NCI-H1694 (cell line): ENCODE measurements at regions not wholly inside any gene's neighbourhood (a gene's known extent, or its start where the extent isn't known, plus 50 kb on each side); places are given as distances from the start of the nearest gene placed in this dataset.
"Not testable (repeated sequence)": the region's sequence is repeated elsewhere in the genome, so short reads cannot be mapped to it uniquely, and the experiment has no call there.

ENCODE experiments used
- DNase-seq: peaks from one replicate; lab custom pipeline; 2025; lab: John Stamatoyannopoulos, UW

- DNase-seq, result not testable (repeated sequence)
Measured at GRCh38 chr16:29199626-29200025, 206.9 kb downstream of the NPIPB11 start.

GRCh38 chr16:29198731-29199521 is 207.6 kb downstream of the NPIPB11 start:
- DNase-seq, result no peak

GRCh38 chr16:29198231-29198630 is 208.3 kb downstream of the NPIPB11 start:
- no peak for DNase-seq

GRCh38 chr16:29197494-29198100 is 208.9 kb downstream of the NPIPB11 start:
- not testable (repeated sequence) for DNase-seq

- not testable (repeated sequence) for DNase-seq
Measured at GRCh38 chr16:29196746-29197145, 209.8 kb downstream of the NPIPB11 start.

GRCh38 chr16:29195116-29195872 is 210.4 kb downstream of the LAT start:
- not testable (repeated sequence) for DNase-seq

- DNase-seq, result not testable (repeated sequence)
Measured at GRCh38 chr16:29194185-29194844, 209.5 kb downstream of the LAT start.

GRCh38 chr16:29193634-29194033 is 208.8 kb downstream of the LAT start:
- DNase-seq, result not testable (repeated sequence)

GRCh38 chr16:29193248-29193574 is 208.4 kb downstream of the LAT start:
- not testable (repeated sequence) for DNase-seq

GRCh38 chr16:29192329-29193247 is 207.7 kb downstream of the LAT start:
- no peak for DNase-seq

- DNase-seq, result not testable (repeated sequence)
Measured at GRCh38 chr16:29191636-29192180, 206.9 kb downstream of the LAT start.

GRCh38 chr16:29190553-29191431 is 205.9 kb downstream of the LAT start:
- not testable (repeated sequence) for DNase-seq

- not testable (repeated sequence) for DNase-seq
Measured at GRCh38 chr16:29188806-29189205, 204.0 kb downstream of the LAT start.

- DNase-seq, result not testable (repeated sequence)
Measured at GRCh38 chr16:29186306-29187220, 201.7 kb downstream of the LAT start.

- DNase-seq, result not testable (repeated sequence)
Measured at GRCh38 chr16:29185872-29186271, 201.0 kb downstream of the LAT start.

- not testable (repeated sequence) for DNase-seq
Measured at GRCh38 chr16:29184738-29185438, 200.0 kb downstream of the LAT start.

GRCh38 chr16:29182940-29183868 is 198.4 kb downstream of the LAT start:
- DNase-seq, result not testable (repeated sequence)
